Adrenal gland (tissue), 9 donors: ENCODE measurements at regions not wholly inside any gene's neighbourhood (a gene's known extent, or its start where the extent isn't known, plus 50 kb on each side); places are given as distances from the start of the nearest gene placed in this dataset.

Experiments
- DNase-seq, 7 donors: peaks; one replicate each; pipeline ENCODE4 v3.0.0-alpha.2; 2019 to 2020
- H3K27ac ChIP-seq, 5 donors: fragments of 200-600 bp; sonication (generic) in 4 of 5; 1 replicate in 3 of 5; 2 replicates in 2 of 5; pipeline versions ENCODE4 v1.5.1 to v1.8.0; 2016 to 2020; ENCODE audit warnings: mild to moderate bottlenecking in 1 of 5
- H3K27me3 ChIP-seq: fragments of 200-600 bp; 2 replicates; pipeline ENCODE4 v1.8.0; 2021
- H3K36me3 ChIP-seq, 2 donors: fragments of 200-600 bp; replicated peaks in 1 of 2; 1 replicate in 1 of 2; 2 replicates in 1 of 2; pipeline versions ENCODE4 v1.5.1 to v1.8.0; 2018 to 2022
- H3K4me1 ChIP-seq, 2 donors: fragments of 200-600 bp; replicated peaks in 1 of 2; 1 replicate in 1 of 2; 2 replicates in 1 of 2; pipeline versions ENCODE4 v1.5.1 to v1.8.0; 2018 to 2021
- H3K4me3 ChIP-seq, 4 donors: fragments of 200-600 bp; sonication (generic) in 3 of 4; one replicate each; pipeline ENCODE4 v1.5.1; 2016 to 2018
- H3K9me3 ChIP-seq, 3 donors: fragments of 200-600 bp; sonication (generic) in 1 of 3; replicated peaks in 1 of 3; 1 replicate in 2 of 3; 2 replicates in 1 of 3; pipeline versions ENCODE4 v1.5.1 to v1.8.0; 2016 to 2021
- POLR2A ChIP-seq, 2 donors: fragments of 450-650 bp; IDR thresholded peaks; one replicate each; pipeline ENCODE4 v1.6.1; 2017; ENCODE audit warnings: antibody characterized with exemption in 2 of 2, mild to moderate bottlenecking in 2 of 2, moderate library complexity in 1 of 2
- WGBS, 4 donors: extraction: QIAGEN DNeasy Blood & Tissue Kit in 2 of 4; methylation state at CpG; one replicate each; pipeline versions ENCODE4 v1.1.5 to v1.1.7; 2013 to 2017; 5-methylcytosine and 5-hydroxymethylcytosine counted together
- intact Hi-C, 2 donors: fragments of 100-400 bp; cut with DNase I; formaldehyde crosslinking; loops; one replicate each; pipeline versions ENCODE4 v1.14.1 to v1.15.0; 2022 to 2023
- TF ChIP-seq, protein P1 (sequence below), 6 experiments: fragments of 450-650 bp in 4 of 6; fragments of 200-600 bp in 2 of 6; sonication (generic) in 1 of 6; IDR thresholded peaks; 1 replicate in 5 of 6; 2 replicates in 1 of 6; pipeline versions ENCODE4 v1.5.1 to v1.8.0; 2016 to 2021; ENCODE audit warnings: antibody characterized with exemption in 6 of 6, mild to moderate bottlenecking in 2 of 6, moderate library complexity in 1 of 6
- donor health status: healthy with polysubstance abuse.
- donor health status: Bipolar disorder and iron deficiency.
- donor health status: DM: yes; HTN: yes; CAD: no.
- donor health status: DM: no; HTN: no; CAD: no.
- donor health status: DM: no; HTN: no; CAD: no.

DNA sequence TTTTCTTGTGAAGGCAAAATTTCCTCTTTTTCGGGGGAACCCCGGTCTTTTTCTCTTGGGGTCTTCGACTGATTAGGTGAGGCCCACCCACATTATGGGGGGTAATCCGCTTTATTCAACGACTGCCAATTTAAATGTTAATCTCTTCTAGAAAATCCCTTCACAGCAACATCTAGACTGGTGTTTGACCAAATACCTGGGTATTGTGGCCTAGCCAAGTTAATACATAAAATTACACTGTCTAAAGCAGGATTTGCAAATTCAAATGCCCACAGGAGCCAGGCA is 170.0 kb upstream of the FOXN3 start:
- H3K4me1 ChIP-seq, result no peaks in the 10 kb centered on the region
- H3K36me3 ChIP-seq, result no peaks in the 10 kb centered on the region
- no peaks in the 10 kb centered on the region for H3K27me3 ChIP-seq
- DNase-seq, result no peak
- peak overlapping the region in 1 of 5 donors; percentile 7 for H3K27ac ChIP-seq
- WGBS, 4 donors, result 81 to 92% (median 90%) methylated on average over 5 of the region's 5 CpGs
- intact Hi-C loops, result no loop called here
- TF ChIP-seq, protein P1, sequence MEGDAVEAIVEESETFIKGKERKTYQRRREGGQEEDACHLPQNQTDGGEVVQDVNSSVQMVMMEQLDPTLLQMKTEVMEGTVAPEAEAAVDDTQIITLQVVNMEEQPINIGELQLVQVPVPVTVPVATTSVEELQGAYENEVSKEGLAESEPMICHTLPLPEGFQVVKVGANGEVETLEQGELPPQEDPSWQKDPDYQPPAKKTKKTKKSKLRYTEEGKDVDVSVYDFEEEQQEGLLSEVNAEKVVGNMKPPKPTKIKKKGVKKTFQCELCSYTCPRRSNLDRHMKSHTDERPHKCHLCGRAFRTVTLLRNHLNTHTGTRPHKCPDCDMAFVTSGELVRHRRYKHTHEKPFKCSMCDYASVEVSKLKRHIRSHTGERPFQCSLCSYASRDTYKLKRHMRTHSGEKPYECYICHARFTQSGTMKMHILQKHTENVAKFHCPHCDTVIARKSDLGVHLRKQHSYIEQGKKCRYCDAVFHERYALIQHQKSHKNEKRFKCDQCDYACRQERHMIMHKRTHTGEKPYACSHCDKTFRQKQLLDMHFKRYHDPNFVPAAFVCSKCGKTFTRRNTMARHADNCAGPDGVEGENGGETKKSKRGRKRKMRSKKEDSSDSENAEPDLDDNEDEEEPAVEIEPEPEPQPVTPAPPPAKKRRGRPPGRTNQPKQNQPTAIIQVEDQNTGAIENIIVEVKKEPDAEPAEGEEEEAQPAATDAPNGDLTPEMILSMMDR (IDR thresholded peaks at IDR 0.05), result no peak
- TF ChIP-seq POLR2A (IDR thresholded peaks at IDR 0.05), result no peak
- no peaks in the 10 kb centered on the region for H3K9me3 ChIP-seq
- H3K4me3 ChIP-seq, result no peak overlapping the region

DNA sequence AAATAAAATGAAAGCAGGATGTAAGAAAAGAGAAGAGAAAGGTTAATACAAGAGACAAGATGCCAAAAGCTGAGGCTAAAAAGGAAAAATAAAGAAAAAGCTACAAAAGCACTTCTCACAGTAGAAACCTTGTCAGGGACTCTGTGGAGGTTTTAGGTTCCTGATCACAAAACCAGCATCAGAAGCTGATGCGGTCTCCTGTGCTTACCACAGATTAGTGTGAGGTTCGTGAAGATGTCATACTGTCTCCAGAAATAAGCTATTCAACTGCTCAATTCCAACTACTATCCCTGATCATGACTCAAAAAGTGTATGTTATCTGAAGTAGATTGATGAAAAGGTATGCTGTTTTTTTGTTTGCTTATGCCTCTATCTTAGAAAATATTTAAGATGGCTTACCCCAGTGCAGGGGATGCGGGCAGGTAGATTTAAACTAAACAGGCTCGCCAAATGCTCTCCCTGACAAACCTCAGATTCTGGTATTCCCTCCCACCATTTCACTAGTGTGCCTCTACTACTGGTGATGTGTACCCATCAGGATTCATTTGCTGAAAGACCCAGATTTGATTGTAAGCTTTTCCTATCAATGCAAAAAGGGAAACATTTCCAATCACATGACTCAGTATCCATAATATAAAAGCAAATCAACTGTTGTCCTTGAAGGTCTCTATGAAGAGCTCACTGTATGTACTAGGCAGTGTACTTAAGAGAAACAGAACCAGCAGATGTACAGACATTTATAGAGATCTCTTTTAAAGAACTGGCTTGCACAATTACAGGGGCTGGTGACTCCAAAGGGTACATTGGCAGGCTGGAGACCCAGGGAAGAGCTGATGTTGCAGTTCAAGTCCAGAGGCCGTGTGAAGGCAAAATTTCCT is 169.5 kb upstream of the FOXN3 start:
- Histone ChIP-seq H3K4me1 (no peaks in the 10 kb centered on the region), H3K4me3 (no peak overlapping the region), H3K9me3 (no peaks in the 10 kb centered on the region), H3K36me3 (no peaks in the 10 kb centered on the region), H3K27ac (peak overlapping the region in 1 of 5 donors; percentile 1), H3K27me3 (no peaks in the 10 kb centered on the region)
- no peak for TF ChIP-seq POLR2A (IDR thresholded peaks at IDR 0.05)
- TF ChIP-seq, protein P1 (IDR thresholded peaks at IDR 0.05), result no peak
- intact Hi-C loops, result no loop called here
- WGBS, 4 donors, result 90 to 92% (median 91%) methylated on average over 5 of the region's 5 CpGs
- DNase-seq, result peak in 2 of 7 donors; percentile 40 to 50

DNA sequence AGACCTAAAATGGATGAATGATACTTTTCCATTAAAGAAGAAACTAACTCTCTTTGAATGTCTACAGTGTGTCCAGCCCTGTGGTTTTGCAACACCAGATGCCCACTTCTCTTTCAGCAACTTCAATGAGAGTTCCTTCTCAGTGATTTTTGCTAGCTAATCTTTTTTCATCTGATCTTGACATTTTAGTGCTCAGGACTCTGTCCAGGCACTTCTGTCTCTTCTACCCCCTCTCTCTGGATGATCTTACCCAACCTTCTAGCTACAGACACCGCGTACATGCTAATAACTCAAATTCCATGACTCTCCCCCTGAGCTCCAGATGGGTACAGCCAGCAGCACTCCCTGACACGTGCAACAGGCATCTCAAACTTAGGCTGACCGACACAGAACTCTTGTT is 161.1 kb upstream of the FOXN3 start:
- Histone ChIP-seq H3K9me3 (no peaks in the 10 kb centered on the region), H3K27me3 (no peaks in the 10 kb centered on the region), H3K4me1 (peaks cover 0 to 8% of the 10 kb centered on the region in 2 donors), H3K4me3 (no peak overlapping the region), H3K27ac (peak overlapping the region in 2 of 5 donors; percentile 7 to 59), H3K36me3 (no peaks in the 10 kb centered on the region)
- DNase-seq, result peak in 2 of 7 donors; percentile 28 to 34
- intact Hi-C loops, result no loop called here
- TF ChIP-seq POLR2A (IDR thresholded peaks at IDR 0.05), result no peak
- TF ChIP-seq, protein P1 (IDR thresholded peaks at IDR 0.05), result no peak
- 71 to 83% (median 77%) methylated on average over 4 of the region's 4 CpGs for WGBS, 4 donors

DNA sequence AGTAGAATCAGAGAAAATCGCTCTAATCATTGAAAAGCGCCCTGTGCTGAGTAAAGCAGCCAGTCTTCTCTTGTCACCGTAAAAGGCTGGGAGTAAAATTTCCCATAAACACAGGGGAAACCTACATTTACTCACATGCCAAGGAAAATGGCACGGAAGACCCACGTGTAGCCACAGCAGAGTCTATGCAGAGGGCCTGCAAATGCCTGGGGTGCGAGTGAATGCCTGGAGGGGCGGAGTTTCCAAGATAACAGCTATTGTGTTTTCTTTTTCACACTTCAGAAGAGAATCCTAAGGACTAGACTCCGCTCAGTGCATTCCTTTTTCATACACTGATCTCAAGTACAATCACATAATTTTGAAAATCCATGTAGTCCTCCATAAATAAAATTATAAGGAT is 159.9 kb upstream of the FOXN3 start:
- TF ChIP-seq POLR2A (IDR thresholded peaks at IDR 0.05), result no peak
- TF ChIP-seq, protein P1 (IDR thresholded peaks at IDR 0.05), result no peak
- H3K4me1 ChIP-seq, result peaks cover 0 to 13% of the 10 kb centered on the region in 2 donors
- WGBS, 4 donors, result 65 to 80% (median 71%) methylated on average over 8 of the region's 8 CpGs

More for the DNA sequence above, 159.9 kb upstream of the FOXN3 start:
- intact Hi-C loops, result no loop called here
- Histone ChIP-seq H3K36me3 (no peaks in the 10 kb centered on the region), H3K9me3 (no peaks in the 10 kb centered on the region), H3K4me3 (no peak overlapping the region), H3K27me3 (no peaks in the 10 kb centered on the region), H3K27ac (peak overlapping the region in 1 of 5 donors; percentile 30)
- no peak for DNase-seq
